GM12892 (cell line): ENCODE measurements at regions not wholly inside any gene's neighbourhood (a gene's known extent, or its start where the extent isn't known, plus 50 kb on each side); places are given as distances from the start of the nearest gene placed in this dataset.

Experiments
- DNase-seq: peaks from one replicate; pipeline ENCODE4 v3.0.0; 2011; ENCODE audit not compliant: insufficient read length
- FAIRE-seq: peaks from 2 replicates; lab custom pipeline; 2011; peaks lifted over from hg19 to GRCh38; lab: Jason Lieb, UNC
- POLR2A ChIP-seq: IDR thresholded peaks from 2 replicates; pipeline ENCODE4 v1.6.1; 2011; ENCODE audit warnings: low read depth, low read length, control low read depth
- POLR2AphosphoS5 ChIP-seq: IDR thresholded peaks from 2 replicates; pipeline ENCODE4 v1.6.1; 2011; ENCODE audit warnings: low read depth, low read length, control low read depth
- TAF1 ChIP-seq: IDR thresholded peaks from 2 replicates; pipeline ENCODE4 v1.6.1; 2011; ENCODE audit warnings: low read depth, mild to moderate bottlenecking, control low read depth, low read length, borderline replicate concordance

DNA sequence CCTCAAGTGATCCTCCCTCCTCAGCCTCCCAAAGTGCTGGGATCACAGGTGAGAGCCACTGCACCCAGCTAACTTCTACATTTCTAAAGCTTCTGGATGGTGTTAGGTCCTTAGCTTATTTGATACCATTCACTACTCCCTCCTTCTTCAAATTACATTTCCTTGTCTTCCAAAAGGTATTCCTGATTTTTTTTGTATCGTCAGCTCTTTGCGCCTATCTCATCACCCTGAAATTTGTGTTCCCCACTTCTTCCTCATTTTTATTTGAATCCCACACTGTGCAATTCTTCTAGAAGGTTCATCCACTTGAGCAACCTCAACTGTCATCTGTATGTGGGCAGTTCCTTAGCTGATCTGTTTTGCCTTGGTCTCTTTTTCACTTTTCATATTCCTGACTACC is 241.8 kb upstream of the RGS6 start:
- DNase-seq: no peak
- FAIRE-seq: no peak
- TF ChIP-seq TAF1: no peak
- TF ChIP-seq POLR2A: no peak
- no peak for TF ChIP-seq POLR2AphosphoS5

DNA sequence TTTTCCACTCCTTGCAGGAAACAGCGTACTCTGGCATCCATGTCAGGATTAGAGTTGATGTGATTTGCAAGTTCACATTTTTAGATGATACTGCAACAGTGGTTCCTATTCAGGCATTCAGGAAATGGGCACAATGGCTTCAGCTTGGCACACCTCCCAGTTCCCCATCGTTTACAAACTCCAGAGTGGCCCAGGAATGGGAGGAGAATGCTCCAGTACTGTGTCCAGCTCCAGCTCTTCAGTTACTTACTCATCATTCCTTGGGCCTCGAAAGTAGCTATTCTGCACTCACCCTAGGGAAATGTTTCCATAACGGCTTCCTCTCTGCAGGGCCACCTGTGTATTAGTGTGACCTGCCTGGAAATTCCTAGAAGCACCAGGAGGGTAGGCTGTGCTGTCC is 239.7 kb upstream of the RGS6 start:
- TF ChIP-seq POLR2AphosphoS5: no peak
- TF ChIP-seq TAF1: no peak
- no peak for TF ChIP-seq POLR2A
- FAIRE-seq (peak; percentile 9), DNase-seq (no peak)

DNA sequence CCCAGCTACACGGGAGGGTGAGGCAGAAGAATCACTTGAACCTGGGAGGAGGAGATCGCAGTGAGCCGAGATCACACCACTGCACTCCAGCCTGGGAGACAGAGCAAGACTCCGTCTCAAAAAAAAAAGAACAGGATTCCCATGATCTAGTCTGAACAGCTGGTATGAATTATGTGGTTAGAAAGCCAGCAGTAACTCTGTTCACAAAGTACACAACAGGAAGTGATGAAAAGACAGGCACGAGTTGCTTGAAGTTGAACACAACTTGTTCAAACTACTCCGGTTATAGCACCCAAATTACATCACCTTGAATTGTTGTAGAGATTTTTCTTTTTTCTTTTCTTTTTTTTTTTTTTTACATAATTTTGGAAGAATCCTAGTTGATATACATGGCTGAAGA is 238.8 kb upstream of the RGS6 start:
- FAIRE-seq: no peak
- no peak for DNase-seq
- TF ChIP-seq TAF1 (no peak), POLR2AphosphoS5 (no peak), POLR2A (no peak)

DNA sequence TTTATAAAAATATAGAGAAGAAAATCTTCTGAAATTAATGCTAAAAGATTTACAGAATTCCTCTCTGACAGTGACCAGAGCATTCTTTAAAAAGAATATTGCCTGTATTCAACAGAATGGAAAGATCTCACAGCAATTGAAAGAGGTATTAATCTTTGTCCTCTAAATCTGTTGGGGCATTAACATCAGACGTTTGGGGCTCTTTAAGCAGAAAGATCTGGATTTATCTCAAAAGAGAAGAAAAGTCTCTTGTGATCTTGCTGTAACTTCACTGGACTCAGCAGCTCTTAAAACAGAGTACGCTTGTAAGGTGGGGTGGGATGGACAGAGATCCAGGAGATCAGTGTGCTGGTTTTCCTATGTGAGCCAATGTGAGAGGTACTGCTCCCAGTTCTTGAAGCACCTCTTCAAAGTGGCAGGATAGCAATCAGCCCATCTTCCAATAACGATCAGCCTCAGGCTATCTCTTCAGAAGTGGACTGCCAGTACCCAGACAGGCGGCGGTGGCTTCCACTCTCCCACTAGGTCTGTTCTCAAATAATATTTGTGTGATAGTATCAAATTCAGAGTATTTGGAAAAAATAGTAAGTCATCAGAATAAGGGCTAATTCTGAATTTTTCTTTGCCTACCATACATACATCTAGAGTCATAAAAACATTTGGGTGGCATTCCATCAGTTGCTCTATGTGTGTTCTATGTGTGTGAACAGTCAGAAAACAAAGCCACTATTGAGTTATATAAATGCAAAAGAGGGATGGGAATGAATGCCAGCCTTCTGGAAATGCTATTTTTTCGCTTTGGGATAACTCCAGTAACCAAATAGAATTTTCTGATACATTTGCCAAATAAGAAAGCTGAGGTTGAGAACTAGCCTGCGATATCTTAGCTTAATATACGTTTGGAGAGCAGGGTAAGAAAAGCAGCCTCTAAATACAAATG is 237.4 kb upstream of the RGS6 start:
- FAIRE-seq (no peak), DNase-seq (no peak)
- no peak for TF ChIP-seq POLR2A
- no peak for TF ChIP-seq TAF1
- no peak for TF ChIP-seq POLR2AphosphoS5

DNA sequence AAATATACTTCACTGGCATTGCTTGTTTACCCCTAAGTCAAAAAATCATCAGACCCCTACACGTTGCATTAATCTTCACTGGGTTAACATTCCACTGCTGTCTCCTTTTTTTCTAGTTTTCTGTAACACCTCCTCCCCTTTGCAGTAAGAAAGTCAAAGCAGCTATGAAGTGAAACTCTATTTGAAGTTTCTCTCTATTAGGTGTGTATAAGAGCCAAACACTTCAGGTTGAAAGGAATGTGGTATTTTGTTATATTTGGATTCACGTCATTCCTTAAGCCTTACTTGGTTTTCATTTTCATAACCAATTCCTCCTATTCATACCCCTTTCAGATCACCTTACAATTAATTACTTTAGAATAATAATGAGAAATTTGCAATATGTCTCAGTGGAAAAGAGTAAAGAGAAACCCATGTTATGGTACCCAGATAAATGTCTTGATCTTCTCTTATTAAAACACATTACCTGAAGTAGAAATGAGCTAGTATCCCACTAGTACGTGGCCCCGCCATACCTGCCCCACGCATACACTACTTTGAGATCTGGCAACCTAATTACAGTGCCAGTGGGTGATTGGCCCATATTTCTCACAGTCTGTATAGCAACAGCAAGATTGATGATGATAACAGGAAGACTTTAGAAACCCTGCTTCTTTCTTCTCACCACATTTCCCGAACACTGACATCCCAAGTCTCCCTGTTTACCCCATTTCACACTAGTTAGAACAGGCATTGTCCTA is 236.4 kb upstream of the RGS6 start:
- no peak for FAIRE-seq
- no peak for DNase-seq
- TF ChIP-seq TAF1 (no peak), POLR2A (no peak), POLR2AphosphoS5 (no peak)

DNA sequence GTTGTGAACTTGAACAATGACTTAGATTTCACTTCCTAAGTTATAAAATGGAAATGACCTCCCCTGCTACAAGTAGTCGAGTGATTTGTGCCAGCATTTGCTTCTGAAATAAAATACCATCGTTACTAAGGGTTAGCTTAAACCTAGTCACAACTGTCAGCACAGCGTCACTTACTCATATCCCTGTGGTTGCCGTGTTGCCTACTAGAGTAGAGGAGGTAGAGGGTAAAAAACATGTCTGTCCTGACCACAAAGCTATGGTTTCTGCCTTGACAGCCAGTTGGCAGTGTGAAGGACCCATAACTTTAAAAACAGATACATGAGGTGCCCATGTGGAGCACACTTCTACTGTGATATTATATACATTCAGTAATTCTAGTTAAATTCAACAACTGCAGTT is 234.2 kb upstream of the RGS6 start:
- TF ChIP-seq TAF1 (no peak), POLR2AphosphoS5 (no peak), POLR2A (no peak)
- no peak for DNase-seq
- no peak for FAIRE-seq

DNA sequence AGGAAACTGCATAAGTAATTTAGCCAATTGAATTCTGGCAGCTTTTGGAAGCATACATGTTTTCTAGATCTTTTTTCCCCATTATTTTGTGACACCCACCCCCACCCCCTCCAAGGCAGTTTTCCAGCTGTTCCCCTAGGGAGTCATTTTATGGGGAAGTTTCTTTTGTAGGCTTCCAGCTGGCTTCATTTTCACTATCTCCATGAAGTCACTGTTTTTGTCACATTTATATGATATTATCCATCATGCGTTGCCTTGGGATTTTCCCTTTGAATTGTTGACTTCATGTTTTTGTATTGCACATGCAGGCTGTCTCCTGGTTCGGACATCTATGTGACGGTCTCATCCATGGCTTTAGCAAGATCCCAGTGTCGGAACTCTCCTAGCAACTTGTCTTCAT is 233.6 kb upstream of the RGS6 start:
- TF ChIP-seq TAF1: no peak
- TF ChIP-seq POLR2AphosphoS5: no peak
- TF ChIP-seq POLR2A: no peak
- DNase-seq: no peak
- no peak for FAIRE-seq

DNA sequence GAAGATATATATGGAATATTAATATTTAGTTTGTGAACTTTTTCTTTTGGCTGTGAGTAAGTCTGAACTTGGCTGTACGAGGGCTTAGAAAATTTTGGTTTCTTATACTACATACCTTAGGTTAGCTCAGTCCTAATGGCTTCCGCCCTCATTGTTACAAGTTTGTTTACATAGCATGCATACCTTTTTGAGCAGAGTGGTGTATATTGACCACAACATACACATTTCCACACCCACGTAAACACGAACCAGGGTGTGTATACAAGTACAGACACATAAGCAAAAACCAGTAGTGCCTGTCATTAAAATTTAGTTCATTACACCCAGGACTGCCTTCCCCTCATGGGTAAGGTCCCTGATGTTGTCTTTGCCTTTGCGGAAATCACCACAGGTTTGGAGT is 230.2 kb upstream of the RGS6 start:
- FAIRE-seq (no peak), DNase-seq (no peak)
- no peak for TF ChIP-seq POLR2AphosphoS5
- TF ChIP-seq POLR2A: no peak
- TF ChIP-seq TAF1: no peak

DNA sequence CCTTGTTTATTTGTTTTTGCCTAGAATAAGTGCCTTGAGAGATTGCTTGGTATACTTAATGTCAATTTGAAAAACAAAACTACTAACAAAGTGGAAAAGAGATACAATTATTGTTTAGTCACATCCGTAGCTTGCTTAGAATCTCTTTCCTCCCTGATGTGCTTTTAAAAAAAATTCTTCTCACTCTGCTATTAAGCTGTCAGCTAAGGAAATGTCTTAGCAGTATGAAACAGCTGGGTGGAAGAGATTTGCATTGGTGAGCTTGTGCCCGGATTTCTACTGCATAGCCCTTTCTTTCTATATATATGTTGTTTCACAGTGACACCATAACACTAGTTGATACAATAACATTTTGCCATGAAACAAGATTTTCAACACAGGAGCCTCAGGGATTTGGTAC is 229.4 kb upstream of the RGS6 start:
- no peak for TF ChIP-seq POLR2A
- no peak for TF ChIP-seq POLR2AphosphoS5
- no peak for DNase-seq
- FAIRE-seq: no peak

DNA sequence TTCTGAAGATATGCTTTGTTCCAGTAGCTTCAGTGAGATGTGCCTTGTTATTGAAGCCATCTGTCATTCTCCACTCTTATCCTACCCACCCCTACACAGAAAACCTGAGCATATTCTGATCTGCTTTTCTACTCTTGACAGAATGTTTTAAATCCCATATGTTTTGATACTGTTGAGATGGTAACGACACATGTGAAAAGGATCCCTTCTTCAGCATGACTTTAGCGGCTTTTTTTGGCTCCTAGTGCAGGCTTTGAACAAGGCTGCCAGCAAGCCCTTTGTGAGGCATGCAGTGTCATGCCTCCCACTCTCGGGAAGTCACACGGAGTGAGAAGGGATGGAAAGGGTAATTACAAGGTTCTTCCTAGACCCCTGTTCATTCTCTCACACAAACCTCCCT is 228.8 kb upstream of the RGS6 start:
- FAIRE-seq: no peak
- no peak for DNase-seq
- TF ChIP-seq POLR2A: no peak
- TF ChIP-seq TAF1: no peak
- no peak for TF ChIP-seq POLR2AphosphoS5

DNA sequence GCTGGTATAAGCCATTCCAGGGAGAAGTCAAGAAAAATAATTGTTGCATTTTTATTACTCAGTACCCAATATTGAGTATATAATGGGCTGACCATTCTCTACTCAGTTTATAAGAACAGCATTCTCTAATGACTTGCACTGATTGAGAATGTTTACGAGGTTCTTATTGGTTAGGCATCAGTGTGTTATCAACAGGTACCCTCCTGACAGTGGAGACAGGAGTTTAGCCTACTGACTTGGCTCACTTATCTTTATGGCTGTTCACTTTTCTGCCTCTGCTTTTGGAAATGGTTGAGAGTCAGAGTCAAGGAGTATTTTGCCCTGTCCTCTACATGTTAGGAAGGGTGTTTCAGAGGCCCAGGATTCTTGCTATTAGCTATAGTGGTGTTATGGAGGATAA is 228.0 kb upstream of the RGS6 start:
- no peak for TF ChIP-seq POLR2A
- no peak for TF ChIP-seq POLR2AphosphoS5
- TF ChIP-seq TAF1: no peak
- no peak for DNase-seq
- FAIRE-seq: no peak
